HG02571 (cell line): ENCODE measurements at regions not wholly inside any gene's neighbourhood (a gene's known extent, or its start where the extent isn't known, plus 50 kb on each side); places are given as distances from the start of the nearest gene placed in this dataset.

Source experiments
- ATAC-seq: cut with Tn5 transposase; IDR thresholded peaks from one replicate; pipeline ENCODE4 v1.9.1; 2021; ENCODE audit warnings: mild to moderate bottlenecking, moderate library complexity; ENCODE audit not compliant: unreplicated experiment

- ATAC-seq = no peak
These were observed 165.4 kb upstream of the ZPLD1 start for GRCh38 chr3:102269406-102269805.

GRCh38 chr3:102290241-102290640 lies 144.6 kb upstream of the ZPLD1 start:
- ATAC-seq = no peak

GRCh38 chr3:102295756-102296155 lies 139.1 kb upstream of the ZPLD1 start:
- no peak for ATAC-seq

GRCh38 chr3:102297072-102297658 lies 137.7 kb upstream of the ZPLD1 start:
- no peak for ATAC-seq

- ATAC-seq = no peak
These were observed 135.5 kb upstream of the ZPLD1 start for GRCh38 chr3:102299125-102299877.

GRCh38 chr3:102301155-102301880 lies 133.5 kb upstream of the ZPLD1 start:
- no peak for ATAC-seq

GRCh38 chr3:102302020-102302419 lies 132.8 kb upstream of the ZPLD1 start:
- no peak for ATAC-seq

- no peak for ATAC-seq
These were observed 130.3 kb upstream of the ZPLD1 start for GRCh38 chr3:102304550-102304949.

GRCh38 chr3:102307442-102307841 lies 127.4 kb upstream of the ZPLD1 start:
- ATAC-seq = no peak

GRCh38 chr3:102329066-102329465 lies 105.7 kb upstream of the ZPLD1 start:
- ATAC-seq = no peak

- no peak for ATAC-seq
These were observed 105.3 kb upstream of the ZPLD1 start for GRCh38 chr3:102329561-102329960.

- ATAC-seq = no peak
These were observed 102.6 kb upstream of the ZPLD1 start for GRCh38 chr3:102332205-102332604.

- no peak for ATAC-seq
These were observed 101.9 kb upstream of the ZPLD1 start for GRCh38 chr3:102332934-102333333.

GRCh38 chr3:102336130-102336529 lies 98.7 kb upstream of the ZPLD1 start:
- no peak for ATAC-seq

- ATAC-seq = no peak
These were observed 95.1 kb upstream of the ZPLD1 start for GRCh38 chr3:102339671-102340070.

GRCh38 chr3:102346897-102347296 lies 87.9 kb upstream of the ZPLD1 start:
- ATAC-seq = no peak

GRCh38 chr3:102348904-102349303 lies 85.9 kb upstream of the ZPLD1 start:
- no peak for ATAC-seq

- ATAC-seq = no peak
These were observed 81.7 kb upstream of the ZPLD1 start for GRCh38 chr3:102353148-102353547.

- ATAC-seq = peak; percentile 49
These were observed 81.0 kb upstream of the ZPLD1 start for GRCh38 chr3:102353805-102354204.

- ATAC-seq = no peak
These were observed 79.8 kb upstream of the ZPLD1 start for GRCh38 chr3:102354818-102355515.

GRCh38 chr3:102356506-102356905 lies 78.3 kb upstream of the ZPLD1 start:
- no peak for ATAC-seq
